Thoracic aorta (tissue), 2 donors: ENCODE measurements at regions not wholly inside any gene's neighbourhood (a gene's known extent, or its start where the extent isn't known, plus 50 kb on each side); places are given as distances from the start of the nearest gene placed in this dataset.

Source experiments
- ATAC-seq: fragments of 150-250 bp; one replicate; pipeline ENCODE4 v1.8.0; 2017; ENCODE audit warnings: low read depth; ENCODE audit not compliant: insufficient number of reproducible peaks, low FRiP score
- DNase-seq: peaks from one replicate; pipeline ENCODE4 v3.0.0-alpha.2; 2020; ENCODE audit warnings: low spot score
- H3K27ac ChIP-seq, 2 donors: fragments of 200-600 bp; sonication (generic); 1 replicate in 1 of 2; 2 replicates in 1 of 2; pipeline ENCODE4 v1.5.1; 2016; ENCODE audit warnings: mild to moderate bottlenecking in 2 of 2, moderate library complexity in 2 of 2
- H3K27me3 ChIP-seq: fragments of 200-600 bp; sonication (generic); replicated peaks from 2 replicates; pipeline ENCODE4 v1.6.0; 2016; ENCODE audit warnings: mild to moderate bottlenecking; ENCODE audit not compliant: insufficient read depth
- H3K36me3 ChIP-seq: fragments of 200-600 bp; sonication (generic); one replicate; pipeline ENCODE4 v1.5.1; 2016
- H3K4me1 ChIP-seq, 2 donors: fragments of 200-600 bp; sonication (generic); 1 replicate in 1 of 2; 2 replicates in 1 of 2; pipeline versions ENCODE4 v1.5.1 to v1.6.0; 2016; ENCODE audit warnings: low read depth in 2 of 2, mild to moderate bottlenecking in 1 of 2; ENCODE audit not compliant: control insufficient read depth in 1 of 2
- H3K4me3 ChIP-seq: fragments of 200-600 bp; sonication (generic); 2 replicates; pipeline ENCODE4 v1.5.1; 2016; ENCODE audit warnings: mild to moderate bottlenecking
- H3K9me3 ChIP-seq: fragments of 200-600 bp; sonication (generic); 2 replicates; pipeline ENCODE4 v1.5.1; 2016
- TF ChIP-seq, protein P1 (sequence below): fragments of 200-600 bp; sonication (generic); IDR thresholded peaks from one replicate; pipeline ENCODE4 v1.5.1; 2019; ENCODE audit warnings: antibody characterized with exemption

DNA sequence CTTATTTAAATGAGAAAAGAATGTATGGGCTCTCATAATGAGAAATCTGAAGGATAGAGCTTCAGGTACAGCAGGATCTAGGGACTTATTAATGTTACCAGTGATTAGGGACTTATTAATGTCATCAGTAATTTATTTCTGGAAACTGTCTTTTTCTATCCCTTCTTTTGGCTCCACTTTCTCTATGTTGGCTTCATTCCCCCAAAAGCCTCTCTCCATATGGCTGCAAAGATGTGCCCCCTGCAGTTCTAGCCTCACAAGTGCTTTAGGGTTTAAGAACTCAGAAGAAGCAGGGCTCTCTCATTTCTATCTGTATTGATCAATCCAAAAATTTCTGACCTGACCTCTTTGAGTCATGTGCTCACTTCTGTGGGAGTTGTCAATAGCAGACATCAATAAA is 480.9 kb downstream of the TXNL1 start:
- H3K9me3 ChIP-seq, result no peaks in the 10 kb centered on the region
- no peak overlapping the region for H3K4me3 ChIP-seq
- H3K4me1 ChIP-seq, result peaks cover 0 to 13% of the 10 kb centered on the region in 2 donors
- DNase-seq (no peak), ATAC-seq (no peak)
- no peaks in the 10 kb centered on the region for H3K27me3 ChIP-seq
- no peak overlapping the region for H3K27ac ChIP-seq
- TF ChIP-seq, protein P1, sequence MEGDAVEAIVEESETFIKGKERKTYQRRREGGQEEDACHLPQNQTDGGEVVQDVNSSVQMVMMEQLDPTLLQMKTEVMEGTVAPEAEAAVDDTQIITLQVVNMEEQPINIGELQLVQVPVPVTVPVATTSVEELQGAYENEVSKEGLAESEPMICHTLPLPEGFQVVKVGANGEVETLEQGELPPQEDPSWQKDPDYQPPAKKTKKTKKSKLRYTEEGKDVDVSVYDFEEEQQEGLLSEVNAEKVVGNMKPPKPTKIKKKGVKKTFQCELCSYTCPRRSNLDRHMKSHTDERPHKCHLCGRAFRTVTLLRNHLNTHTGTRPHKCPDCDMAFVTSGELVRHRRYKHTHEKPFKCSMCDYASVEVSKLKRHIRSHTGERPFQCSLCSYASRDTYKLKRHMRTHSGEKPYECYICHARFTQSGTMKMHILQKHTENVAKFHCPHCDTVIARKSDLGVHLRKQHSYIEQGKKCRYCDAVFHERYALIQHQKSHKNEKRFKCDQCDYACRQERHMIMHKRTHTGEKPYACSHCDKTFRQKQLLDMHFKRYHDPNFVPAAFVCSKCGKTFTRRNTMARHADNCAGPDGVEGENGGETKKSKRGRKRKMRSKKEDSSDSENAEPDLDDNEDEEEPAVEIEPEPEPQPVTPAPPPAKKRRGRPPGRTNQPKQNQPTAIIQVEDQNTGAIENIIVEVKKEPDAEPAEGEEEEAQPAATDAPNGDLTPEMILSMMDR, result no peak
- no peaks in the 10 kb centered on the region for H3K36me3 ChIP-seq

DNA sequence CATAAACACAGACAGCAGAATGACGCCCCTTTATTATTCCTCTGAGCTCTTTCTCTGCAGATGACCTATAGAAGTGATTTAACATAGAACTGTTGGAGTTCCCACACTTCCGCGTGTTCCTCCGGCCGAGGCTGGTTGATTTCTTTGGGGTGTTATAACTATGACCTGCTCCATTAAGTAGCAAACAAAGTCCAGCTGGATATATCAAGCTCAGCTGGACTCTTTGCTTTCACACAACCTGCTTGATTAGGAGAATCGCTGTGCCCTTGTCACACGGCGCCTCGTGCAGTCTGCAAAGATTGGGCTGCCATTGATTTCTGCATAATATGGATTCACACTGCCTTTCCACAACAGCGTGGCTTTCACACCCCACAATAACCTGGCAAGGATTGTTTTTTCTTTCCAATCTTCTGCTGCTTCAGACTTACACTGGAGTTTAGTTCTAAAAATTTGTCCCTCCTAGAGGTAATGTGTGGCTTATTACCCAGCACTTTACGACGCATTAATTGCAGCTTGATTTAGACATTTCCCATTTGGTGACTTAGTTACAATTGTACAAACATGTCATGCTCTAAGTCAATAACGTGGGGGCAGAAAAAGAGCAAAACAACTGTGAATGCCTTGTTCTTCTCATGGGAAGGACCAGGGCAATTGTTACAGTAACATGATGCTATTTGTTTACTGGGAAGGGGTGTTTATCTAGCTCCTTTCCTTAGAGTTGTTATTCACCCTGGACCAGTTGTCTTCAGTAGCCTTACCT is 485.7 kb downstream of the TXNL1 start:
- no peaks in the 10 kb centered on the region for H3K4me1 ChIP-seq
- DNase-seq (no peak), ATAC-seq (no peak)
- no peak overlapping the region for H3K4me3 ChIP-seq
- TF ChIP-seq, protein P1, result no peak
- no peaks in the 10 kb centered on the region for H3K36me3 ChIP-seq
- H3K27ac ChIP-seq, result no peak overlapping the region
- no peaks in the 10 kb centered on the region for H3K9me3 ChIP-seq
- H3K27me3 ChIP-seq, result no peaks in the 10 kb centered on the region

DNA sequence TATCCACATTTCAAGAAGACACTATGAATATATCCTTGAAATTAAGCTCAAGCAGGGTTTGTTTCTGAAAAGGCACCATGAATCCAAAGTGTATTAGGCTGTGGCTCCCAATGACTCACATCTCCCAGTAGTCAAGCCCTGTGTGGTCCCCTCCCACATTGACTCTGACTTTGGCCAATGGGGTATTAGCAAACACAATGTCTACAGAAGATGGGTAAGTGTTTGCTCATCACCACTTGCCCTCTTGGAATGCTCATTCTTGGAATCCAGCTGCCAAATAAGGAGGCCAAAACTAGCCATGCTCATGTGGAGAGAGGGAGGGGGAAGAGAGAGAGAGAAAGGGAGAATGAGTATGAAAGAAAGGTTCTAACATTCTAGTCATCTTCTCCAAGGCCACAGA is 490.0 kb downstream of the TXNL1 start:
- Histone ChIP-seq H3K27me3 (no peaks in the 10 kb centered on the region), H3K9me3 (no peaks in the 10 kb centered on the region), H3K36me3 (no peaks in the 10 kb centered on the region), H3K27ac (no peak overlapping the region), H3K4me3 (no peak overlapping the region), H3K4me1 (no peaks in the 10 kb centered on the region)
- DNase-seq (no peak), ATAC-seq (no peak)
- TF ChIP-seq, protein P1, result no peak

DNA sequence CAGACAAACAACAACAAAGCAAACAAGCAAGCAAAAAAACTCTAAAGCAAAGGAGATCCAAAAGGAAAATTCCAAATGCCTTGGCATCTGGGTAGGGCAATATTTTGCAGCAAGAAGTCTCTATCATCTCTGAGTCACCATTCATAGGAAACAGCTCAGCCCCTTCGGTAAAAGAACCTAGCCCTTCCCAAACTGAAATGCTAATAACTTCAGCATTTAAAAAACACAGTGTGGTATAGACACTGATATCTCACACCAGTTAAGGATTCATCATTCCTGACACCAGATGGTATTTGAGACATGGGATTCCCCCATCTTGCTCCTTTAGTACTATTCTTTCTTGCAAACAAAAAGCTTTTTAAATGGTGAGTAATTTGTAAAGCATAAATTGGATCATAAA is 491.8 kb downstream of the TXNL1 start:
- H3K27me3 ChIP-seq, result no peaks in the 10 kb centered on the region
- ATAC-seq, result no peak

DNA sequence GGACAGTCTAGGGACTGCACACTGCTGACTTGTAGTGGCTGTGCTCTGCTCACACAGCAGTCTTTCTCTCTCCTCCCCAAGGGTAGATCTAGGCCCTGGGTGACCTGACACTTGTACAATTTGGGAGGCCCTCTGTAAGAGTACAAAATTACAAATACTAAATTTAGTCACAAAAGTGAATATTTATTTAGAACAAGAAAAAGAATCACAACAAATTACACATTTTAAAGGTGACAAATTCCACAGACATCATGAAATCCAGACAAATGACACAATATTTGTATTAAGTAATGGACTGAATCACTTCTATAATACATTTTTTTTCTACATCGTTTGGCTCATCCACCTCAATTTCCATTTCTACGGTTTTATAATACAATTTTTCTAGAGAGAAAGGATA is 496.4 kb downstream of the TXNL1 start:
- H3K4me1 ChIP-seq, result peaks cover 0 to 15% of the 10 kb centered on the region in 2 donors
- H3K4me3 ChIP-seq, result no peak overlapping the region
- no peaks in the 10 kb centered on the region for H3K36me3 ChIP-seq
- no peak for DNase-seq
- no peak overlapping the region for H3K27ac ChIP-seq
- TF ChIP-seq, protein P1, result no peak
- no peaks in the 10 kb centered on the region for H3K27me3 ChIP-seq
- no peak for ATAC-seq
- H3K9me3 ChIP-seq, result no peaks in the 10 kb centered on the region

More for the DNA sequence above, 491.8 kb downstream of the TXNL1 start:
- Histone ChIP-seq H3K27ac (no peak overlapping the region), H3K4me1 (no peaks in the 10 kb centered on the region), H3K9me3 (no peaks in the 10 kb centered on the region), H3K36me3 (no peaks in the 10 kb centered on the region), H3K4me3 (no peak overlapping the region)
- DNase-seq, result no peak
- TF ChIP-seq, protein P1, result no peak
